Mesothelial cell of epicardium (in vitro differentiated cells): ENCODE measurements at regions not wholly inside any gene's neighbourhood (a gene's known extent, or its start where the extent isn't known, plus 50 kb on each side); places are given as distances from the start of the nearest gene placed in this dataset.

Source experiments
- DNase-seq, 2 experiments: peaks; one replicate each; pipeline ENCODE4 v3.0.0; 2021; ENCODE audit warnings: low spot score in 2 of 2; ENCODE audit not compliant: unreplicated experiment in 2 of 2
- H3K27ac Mint-ChIP-seq: 2 replicates; pipeline ENCODE4 v1.8.0; 2021; ENCODE audit warnings: mixed read lengths
- H3K27me3 Mint-ChIP-seq: 2 replicates; pipeline ENCODE4 v1.8.0; 2021; ENCODE audit warnings: low read depth, mixed read lengths
- H3K36me3 Mint-ChIP-seq: 2 replicates; pipeline ENCODE4 v1.8.0; 2021; ENCODE audit warnings: mixed read lengths
- H3K4me1 Mint-ChIP-seq: 2 replicates; pipeline ENCODE4 v1.8.0; 2021; ENCODE audit warnings: mixed read lengths
- H3K4me3 Mint-ChIP-seq: 2 replicates; pipeline ENCODE4 v1.8.0; 2021; ENCODE audit warnings: mild to moderate bottlenecking, moderate library complexity, mixed read lengths
- H3K9me3 Mint-ChIP-seq: 2 replicates; pipeline ENCODE4 v1.8.0; 2021; ENCODE audit warnings: mixed read lengths
- CTCF ChIP-seq: fragments of 200-600 bp; sonication (generic); IDR thresholded peaks from one replicate; pipeline ENCODE4 v1.5.0; 2021; ENCODE audit warnings: antibody characterized with exemption; ENCODE audit not compliant: unreplicated experiment

- H3K27ac Mint-ChIP-seq, result no peak overlapping the region
- H3K27me3 Mint-ChIP-seq, result no peaks in the 10 kb centered on the region
- H3K9me3 Mint-ChIP-seq, result no peaks in the 10 kb centered on the region
- no peaks in the 10 kb centered on the region for H3K36me3 Mint-ChIP-seq
- no peak for DNase-seq
- peaks cover 6% of the 10 kb centered on the region for H3K4me1 Mint-ChIP-seq
- H3K4me3 Mint-ChIP-seq, result no peak overlapping the region
- TF ChIP-seq CTCF, result no peak
These were observed 476.8 kb downstream of the CETN3 start for GRCh38 chr5:89932771-89933181.

- peaks cover 6% of the 10 kb centered on the region for H3K4me1 Mint-ChIP-seq
- no peak overlapping the region for H3K4me3 Mint-ChIP-seq
- H3K27ac Mint-ChIP-seq, result no peak overlapping the region
- H3K36me3 Mint-ChIP-seq, result no peaks in the 10 kb centered on the region
- H3K27me3 Mint-ChIP-seq, result no peaks in the 10 kb centered on the region
- peaks cover 13% of the 10 kb centered on the region for H3K9me3 Mint-ChIP-seq
- DNase-seq, result no peak
- no peak for TF ChIP-seq CTCF
These were observed 478.8 kb downstream of the CETN3 start for GRCh38 chr5:89930591-89931392.

GRCh38 chr5:89929834-89930233 lies 479.7 kb downstream of the CETN3 start:
- no peak for DNase-seq
- peaks cover 15% of the 10 kb centered on the region for H3K9me3 Mint-ChIP-seq
- H3K27ac Mint-ChIP-seq, result no peak overlapping the region
- H3K4me3 Mint-ChIP-seq, result no peak overlapping the region
- no peaks in the 10 kb centered on the region for H3K27me3 Mint-ChIP-seq
- TF ChIP-seq CTCF, result no peak
- H3K4me1 Mint-ChIP-seq, result peaks cover 6% of the 10 kb centered on the region
- H3K36me3 Mint-ChIP-seq, result no peaks in the 10 kb centered on the region

DNA sequence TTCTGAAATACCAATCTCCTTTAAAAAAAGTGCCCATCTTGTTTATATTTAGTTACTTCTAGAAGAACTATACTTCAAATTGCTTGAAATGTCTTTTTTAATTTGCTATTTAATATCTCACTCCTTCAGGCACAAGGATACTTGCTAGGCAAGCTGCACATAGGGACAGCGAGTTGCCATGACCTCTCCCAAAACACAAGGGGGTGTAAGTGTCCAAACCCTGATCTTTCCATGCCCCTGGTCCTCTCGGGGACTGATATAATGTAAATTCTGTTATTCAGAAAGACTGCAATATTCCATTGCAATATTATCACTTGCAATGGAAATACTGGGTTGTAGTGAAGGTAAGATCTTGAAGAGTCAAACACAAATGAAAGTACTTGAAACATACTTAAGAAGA lies 480.4 kb downstream of the CETN3 start:
- peaks cover 15% of the 10 kb centered on the region for H3K9me3 Mint-ChIP-seq
- no peaks in the 10 kb centered on the region for H3K36me3 Mint-ChIP-seq
- H3K4me3 Mint-ChIP-seq, result no peak overlapping the region
- peaks cover 6% of the 10 kb centered on the region for H3K4me1 Mint-ChIP-seq
- no peaks in the 10 kb centered on the region for H3K27me3 Mint-ChIP-seq
- DNase-seq, result no peak
- no peak for TF ChIP-seq CTCF
- no peak overlapping the region for H3K27ac Mint-ChIP-seq

- no peaks in the 10 kb centered on the region for H3K4me1 Mint-ChIP-seq
- no peak for DNase-seq
- H3K36me3 Mint-ChIP-seq, result no peaks in the 10 kb centered on the region
- H3K27ac Mint-ChIP-seq, result no peak overlapping the region
- no peaks in the 10 kb centered on the region for H3K27me3 Mint-ChIP-seq
- no peak for TF ChIP-seq CTCF
- peaks cover 21% of the 10 kb centered on the region for H3K9me3 Mint-ChIP-seq
- no peak overlapping the region for H3K4me3 Mint-ChIP-seq
These were observed 487.4 kb downstream of the CETN3 start for GRCh38 chr5:89922161-89922560.

GRCh38 chr5:89917112-89917511 lies 492.4 kb downstream of the CETN3 start:
- Mint-ChIP-seq H3K4me3 (no peak overlapping the region), H3K36me3 (peaks cover 4% of the 10 kb centered on the region), H3K27me3 (no peaks in the 10 kb centered on the region), H3K27ac (no peak overlapping the region), H3K4me1 (no peaks in the 10 kb centered on the region), H3K9me3 (peaks cover 20% of the 10 kb centered on the region)
- DNase-seq, result no peak
- no peak for TF ChIP-seq CTCF
